GM21576 (cell line): ENCODE measurements at regions not wholly inside any gene's neighbourhood (a gene's known extent, or its start where the extent isn't known, plus 50 kb on each side); places are given as distances from the start of the nearest gene placed in this dataset.
"Not testable (repeated sequence)": the region's sequence is repeated elsewhere in the genome, so short reads cannot be mapped to it uniquely, and the experiment has no call there.

Experiments used
- ATAC-seq: cut with Tn5 transposase; IDR thresholded peaks from one replicate; pipeline ENCODE4 v1.9.1; 2021; ENCODE audit warnings: mild to moderate bottlenecking, moderate library complexity; ENCODE audit not compliant: unreplicated experiment

DNA sequence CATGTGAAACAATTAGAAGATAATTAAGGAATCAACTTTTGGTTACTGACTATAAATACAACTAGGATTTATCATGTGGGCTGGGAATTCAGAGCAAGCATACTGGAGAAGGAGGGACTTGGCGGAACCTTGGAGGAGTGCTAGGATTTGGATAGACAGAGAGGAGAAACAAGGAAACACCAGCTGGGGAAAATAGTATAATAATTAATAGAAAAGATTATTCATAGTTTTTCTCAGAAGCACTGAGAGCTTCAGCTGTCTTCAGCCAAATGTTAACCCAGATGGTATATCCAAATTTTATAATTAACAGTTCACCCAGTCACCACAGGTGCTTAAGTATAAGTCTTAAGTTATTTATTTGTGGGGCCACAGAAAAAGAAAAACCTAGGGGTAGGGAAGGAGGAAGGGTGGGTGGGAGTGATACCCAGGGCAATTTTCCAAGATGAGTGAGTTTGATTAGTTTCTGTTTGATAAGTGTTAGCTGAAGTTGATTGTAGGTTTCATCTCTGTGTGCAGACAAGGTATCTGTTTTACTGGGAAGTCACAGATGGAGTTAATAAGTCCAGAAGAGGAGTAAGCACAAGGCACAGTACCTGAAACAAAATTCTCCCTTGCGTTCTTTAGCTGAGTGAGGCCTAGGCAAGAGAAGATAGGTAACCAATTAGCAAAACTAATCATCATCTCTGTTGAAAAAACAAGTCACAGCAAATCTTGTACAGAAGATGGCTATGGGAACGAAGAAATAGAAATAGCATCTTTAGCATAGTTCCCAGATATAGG is 175.5 kb downstream of the TFAP2B start:
- no peak for ATAC-seq

DNA sequence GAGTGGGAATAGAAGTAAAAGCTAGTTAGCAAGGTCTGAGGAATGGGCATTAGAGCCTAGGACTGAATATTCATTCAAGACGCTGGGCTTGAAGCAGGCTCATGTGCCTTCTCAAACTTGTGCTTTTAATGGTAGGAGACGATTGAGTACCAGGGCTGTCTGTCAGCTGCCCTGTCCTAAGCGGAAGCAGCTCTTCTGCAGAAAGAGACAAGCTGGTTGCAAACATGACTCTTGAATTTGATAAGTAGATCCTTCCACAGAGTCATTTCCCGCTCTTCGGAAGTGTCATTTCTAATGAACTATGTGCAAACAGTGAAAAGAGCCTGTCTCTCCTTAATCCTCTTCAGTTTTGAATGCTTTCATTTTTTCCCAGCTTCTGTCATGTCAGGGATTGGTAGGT is 176.4 kb downstream of the TFAP2B start:
- no peak for ATAC-seq

DNA sequence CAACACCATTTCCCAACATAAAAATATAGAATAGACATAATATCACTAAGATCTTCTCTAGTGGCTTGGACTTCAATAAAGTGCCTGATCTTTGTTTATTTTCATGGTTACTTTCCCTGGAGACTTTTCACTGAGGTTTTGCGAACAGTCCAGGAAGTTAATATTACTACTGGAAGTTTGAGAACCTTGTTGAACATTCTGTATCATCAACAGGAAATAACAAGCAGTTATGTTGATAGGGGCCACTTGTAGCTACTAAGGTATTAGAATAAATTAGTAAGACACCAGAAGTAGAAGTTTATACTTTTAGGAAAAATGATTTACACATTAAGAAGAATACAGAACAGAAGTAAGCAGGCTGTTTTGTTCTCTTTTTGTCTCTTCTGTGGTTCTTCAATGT is 180.2 kb downstream of the TFAP2B start:
- ATAC-seq, result no peak

- no peak for ATAC-seq
Measured at GRCh38 chr6:51001399-51001798, 182.7 kb downstream of the TFAP2B start.

- ATAC-seq, result no peak
Measured at GRCh38 chr6:51004380-51004779, 185.7 kb downstream of the TFAP2B start.

GRCh38 chr6:51005779-51006178 is 187.1 kb downstream of the TFAP2B start:
- no peak for ATAC-seq

- no peak for ATAC-seq
Measured at GRCh38 chr6:51007237-51007636, 188.6 kb downstream of the TFAP2B start.

DNA sequence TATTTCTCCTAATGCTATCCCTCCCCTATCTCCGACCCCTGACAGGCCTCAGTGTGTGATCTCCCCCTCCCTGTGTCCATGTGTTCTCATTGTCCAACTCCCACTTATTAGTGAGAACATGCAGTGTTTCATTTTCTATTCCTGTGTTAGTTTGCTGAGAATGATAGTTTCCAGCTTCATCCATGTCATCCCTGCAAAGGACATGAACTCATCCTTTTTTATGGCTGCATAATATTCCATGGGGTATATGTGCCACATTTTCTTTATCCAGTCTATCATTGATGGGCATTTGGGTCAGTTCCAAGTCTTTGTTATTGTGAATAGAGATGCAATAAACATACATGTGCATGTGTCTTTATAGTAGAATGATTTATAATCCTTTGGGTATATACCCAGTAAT is 190.0 kb downstream of the TFAP2B start:
- not testable (repeated sequence) for ATAC-seq

DNA sequence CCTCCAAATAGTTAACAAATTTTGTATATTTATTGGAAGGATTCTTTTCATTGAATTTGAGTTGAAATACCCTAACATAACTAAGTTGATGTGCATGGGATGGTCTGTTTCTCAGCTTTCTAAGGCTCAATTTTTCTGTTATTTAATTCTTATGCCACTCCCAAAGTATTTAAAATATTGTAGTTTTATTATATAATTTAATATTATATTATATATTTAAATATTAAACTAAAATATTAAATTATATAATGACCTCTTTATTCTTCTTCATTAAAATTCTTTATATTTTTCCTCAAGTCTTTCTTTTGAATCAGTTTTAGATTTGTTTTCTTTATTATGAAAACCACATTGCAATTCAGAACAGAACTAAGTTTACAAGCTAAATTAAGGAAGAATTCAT is 194.7 kb downstream of the TFAP2B start:
- no peak for ATAC-seq

DNA sequence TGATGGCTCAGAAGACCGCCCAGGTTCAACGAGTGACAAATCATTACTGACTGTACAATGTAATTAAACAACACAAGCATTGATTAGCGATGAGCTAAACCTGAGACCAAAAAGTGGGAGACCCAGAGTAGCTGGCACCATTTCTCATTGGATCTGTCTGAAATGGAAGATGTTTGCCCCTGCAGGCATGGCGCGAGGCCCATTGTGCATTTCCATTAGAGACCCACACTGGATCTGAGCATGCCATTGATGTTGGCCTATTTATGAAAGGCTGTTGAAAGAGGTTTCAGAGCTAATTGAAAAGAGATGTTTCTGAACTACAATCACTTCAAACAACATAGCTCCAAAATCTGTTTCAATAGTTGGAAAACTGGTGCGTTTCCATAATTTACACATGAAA is 196.7 kb downstream of the TFAP2B start:
- ATAC-seq, result no peak

DNA sequence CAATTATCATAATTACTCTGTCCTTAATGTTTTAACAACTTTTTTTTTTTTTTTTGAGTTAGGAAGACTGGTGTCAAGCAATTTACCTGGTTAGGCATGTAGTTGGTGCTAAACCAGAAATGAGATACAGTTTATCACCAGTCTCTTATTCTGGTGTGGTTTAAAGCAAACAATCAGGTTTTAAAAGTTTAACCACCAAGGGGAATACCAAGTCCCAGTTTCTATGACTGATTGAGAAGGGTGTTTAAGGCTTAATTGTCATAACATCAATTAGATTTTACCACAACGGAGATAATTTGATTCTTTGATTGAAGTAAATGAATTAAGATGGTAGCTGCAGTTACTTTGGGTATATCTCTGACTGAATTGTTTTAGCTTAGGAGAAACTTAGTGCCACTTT is 197.8 kb downstream of the TFAP2B start:
- no peak for ATAC-seq

- no peak for ATAC-seq
Measured at GRCh38 chr6:51019806-51020205, 201.1 kb downstream of the TFAP2B start.

DNA sequence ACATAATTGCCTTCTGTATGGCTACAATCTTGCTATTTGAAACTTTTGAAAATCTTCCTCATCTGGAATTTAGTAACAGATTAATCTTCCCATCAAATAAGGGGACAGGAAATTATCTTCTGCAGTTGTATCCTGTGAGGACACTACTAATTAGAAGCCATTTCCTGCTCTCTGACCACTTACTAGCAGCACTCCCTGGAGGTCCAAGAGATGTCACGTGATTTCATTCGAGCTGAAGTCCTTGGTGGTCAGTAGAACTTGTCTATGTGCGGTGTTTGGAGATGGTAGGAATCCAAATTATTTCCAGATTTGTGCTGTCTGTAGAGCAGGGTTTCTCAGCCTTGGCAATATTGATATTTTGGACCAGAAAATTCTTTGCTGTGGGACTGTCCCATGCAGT is 202.5 kb downstream of the TFAP2B start:
- no peak for ATAC-seq

DNA sequence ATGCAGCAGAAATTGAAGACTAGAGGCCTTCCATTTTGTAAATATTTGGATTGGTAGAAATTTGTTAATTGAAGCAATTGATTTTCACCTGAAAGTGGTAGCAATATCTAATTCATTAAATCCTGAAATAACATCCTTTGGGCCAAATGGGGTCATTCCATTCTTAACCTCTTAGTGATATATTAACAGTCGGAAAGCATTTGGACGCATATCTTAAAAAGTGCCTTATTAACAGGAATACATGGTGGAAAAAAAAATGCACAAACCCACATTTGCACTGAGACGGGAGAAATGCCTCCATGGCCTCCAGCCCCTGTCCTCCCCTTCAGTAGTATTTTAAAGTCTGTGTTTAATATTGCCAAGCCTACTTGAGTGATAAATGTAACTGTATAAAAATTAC is 205.5 kb downstream of the TFAP2B start:
- no peak for ATAC-seq

GRCh38 chr6:51025082-51025777 is 206.6 kb downstream of the TFAP2B start:
- ATAC-seq, result no peak

- no peak for ATAC-seq
Measured at GRCh38 chr6:51027283-51028065, 208.8 kb downstream of the TFAP2B start.

GRCh38 chr6:51028276-51028675 is 209.6 kb downstream of the TFAP2B start:
- ATAC-seq, result no peak

DNA sequence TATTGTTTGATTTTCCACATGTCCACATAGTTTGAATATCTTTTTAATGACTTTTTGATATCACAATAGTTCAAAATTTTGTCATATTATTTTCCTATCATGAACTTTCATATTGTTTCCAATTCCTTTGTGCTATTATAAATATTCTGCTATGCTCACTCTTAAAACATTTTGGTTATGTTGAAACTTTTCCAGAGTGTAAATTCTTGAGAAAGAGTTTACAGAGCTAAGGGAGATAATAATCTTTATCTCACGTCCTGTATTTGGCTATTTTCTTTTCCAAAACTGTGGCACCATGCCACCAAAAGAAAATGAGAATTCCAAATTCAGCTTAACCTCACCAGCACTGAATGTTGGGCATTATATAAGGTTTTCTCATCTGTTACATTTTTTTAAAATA is 210.9 kb downstream of the TFAP2B start:
- ATAC-seq, result no peak

GRCh38 chr6:51045548-51045947 is 226.9 kb downstream of the TFAP2B start:
- no peak for ATAC-seq

GRCh38 chr6:51049288-51049982 is 230.8 kb downstream of the TFAP2B start:
- ATAC-seq, result no peak
